IPS DF 4.7 (cell line): ENCODE measurements at regions not wholly inside any gene's neighbourhood (a gene's known extent, or its start where the extent isn't known, plus 50 kb on each side); places are given as distances from the start of the nearest gene placed in this dataset.
"Not testable (repeated sequence)": the region's sequence is repeated elsewhere in the genome, so short reads cannot be mapped to it uniquely, and the experiment has no call there.

Experiments used
- DNase-seq: peaks from one replicate; pipeline ENCODE4 v3.0.0-alpha.2; 2013; ENCODE audit warnings: low spot score; ENCODE audit errors: extremely low read depth

DNA sequence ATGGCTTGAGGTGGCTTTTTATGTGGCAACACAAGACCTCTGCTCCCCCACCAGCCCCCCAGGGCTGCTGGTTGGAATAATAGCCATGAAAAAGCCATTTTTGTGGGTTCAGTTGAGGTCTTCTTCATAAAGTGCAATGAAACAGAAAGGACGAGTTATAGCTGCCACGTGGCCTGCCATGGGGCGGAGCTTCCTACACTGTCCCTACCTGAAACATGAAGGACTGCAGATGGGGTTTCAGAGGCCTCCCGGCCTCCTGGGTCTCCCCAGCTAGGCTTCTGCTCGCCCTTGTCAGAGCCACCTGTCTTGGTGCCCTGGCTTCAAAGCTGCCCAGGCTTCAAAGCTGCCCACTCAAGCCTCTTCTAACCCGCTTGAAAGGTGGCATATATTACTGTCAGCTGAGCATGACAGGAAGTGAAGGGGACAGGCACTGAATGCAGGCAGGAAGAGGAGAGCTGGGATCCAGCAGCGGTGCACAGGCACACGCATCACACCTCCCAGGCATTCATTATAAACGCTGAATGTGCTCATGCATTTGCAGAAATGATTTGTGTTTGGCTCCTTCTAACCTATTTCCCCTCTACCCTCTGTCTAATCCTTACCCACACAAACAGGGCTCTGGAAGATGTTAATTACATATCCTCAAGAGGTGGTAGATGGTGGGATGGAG is 245.9 kb upstream of the PODXL start:
- no peak for DNase-seq

GRCh38 chr7:131800531-131800930 is 244.1 kb upstream of the PODXL start:
- no peak for DNase-seq

DNA sequence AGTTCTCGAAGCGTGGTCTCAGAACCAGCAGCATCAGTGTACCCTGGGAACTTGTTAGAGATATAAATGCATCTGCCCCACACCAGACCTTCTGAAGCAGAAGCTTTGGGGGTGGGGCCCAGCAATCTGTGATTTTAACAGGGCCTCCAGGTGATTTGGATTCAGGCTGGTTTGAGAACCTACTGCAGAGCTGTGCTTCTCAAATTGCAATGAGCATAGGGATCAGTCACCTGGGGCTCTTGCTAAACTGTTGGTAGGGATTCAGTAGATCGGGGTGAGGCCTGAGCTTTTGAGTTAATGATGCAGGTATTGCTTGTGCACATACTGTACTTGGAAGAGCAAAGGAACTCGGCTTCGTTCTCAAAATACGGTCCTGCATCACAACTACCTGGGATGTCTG is 243.6 kb upstream of the PODXL start:
- DNase-seq: no peak

DNA sequence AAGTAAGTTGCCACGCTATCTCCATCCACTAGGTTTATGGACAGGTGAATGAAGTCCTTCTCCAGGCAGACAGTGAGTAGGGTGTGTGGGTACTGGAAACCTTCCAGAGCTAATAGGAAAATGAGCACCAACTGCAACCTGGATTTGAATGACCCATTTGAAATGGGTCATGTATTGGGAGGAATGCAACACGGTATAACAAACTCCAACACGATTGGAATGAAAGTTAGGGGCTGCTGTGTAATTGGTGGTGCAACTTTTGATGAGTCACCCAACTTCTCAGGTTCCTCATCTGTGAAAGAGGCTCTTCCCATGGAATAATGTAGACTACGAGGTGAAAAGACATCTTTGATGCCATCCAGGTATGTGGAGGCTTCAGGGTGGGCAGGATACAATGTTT is 241.4 kb upstream of the PODXL start:
- DNase-seq: no peak

DNA sequence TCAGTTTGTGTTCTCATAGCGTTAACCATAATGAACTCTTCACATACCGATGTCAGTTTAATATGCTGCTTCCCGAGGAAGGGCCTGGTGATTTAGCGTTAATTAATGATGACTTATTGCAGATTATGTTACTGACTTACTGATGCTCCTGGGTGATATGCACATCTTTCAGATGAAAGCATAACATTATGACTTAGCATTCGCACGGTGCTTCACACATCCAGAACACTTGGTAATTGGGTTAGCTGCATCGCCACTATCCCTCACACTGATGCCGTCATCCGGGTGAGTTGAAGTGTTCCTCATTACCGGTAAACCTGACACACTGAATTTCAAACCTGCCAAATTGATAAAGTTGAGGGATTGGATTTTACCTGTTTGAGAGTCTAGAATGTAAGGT is 239.0 kb upstream of the PODXL start:
- no peak for DNase-seq

DNA sequence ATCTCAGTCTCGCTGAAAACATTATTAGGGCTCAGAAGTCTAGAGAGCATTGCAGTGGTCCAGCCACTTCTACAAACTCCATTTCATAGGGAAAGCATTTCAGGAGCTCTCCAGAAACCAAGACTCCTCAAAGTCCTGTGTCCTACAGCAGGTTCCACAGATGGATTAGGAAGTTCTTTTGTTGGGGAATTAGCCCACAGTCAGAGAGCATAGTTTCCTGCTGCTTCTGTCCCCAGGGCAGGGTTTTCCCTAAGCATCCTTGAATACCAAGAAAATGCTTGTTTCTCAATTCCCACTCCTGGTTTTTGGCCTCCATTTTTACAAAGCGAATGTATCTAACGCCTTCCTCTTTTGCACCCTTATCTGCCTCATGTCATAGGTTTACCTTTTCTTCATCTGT is 235.9 kb upstream of the PODXL start:
- no peak for DNase-seq

- DNase-seq: no peak
Measured at GRCh38 chr7:131787101-131787500, 230.7 kb upstream of the PODXL start.

DNA sequence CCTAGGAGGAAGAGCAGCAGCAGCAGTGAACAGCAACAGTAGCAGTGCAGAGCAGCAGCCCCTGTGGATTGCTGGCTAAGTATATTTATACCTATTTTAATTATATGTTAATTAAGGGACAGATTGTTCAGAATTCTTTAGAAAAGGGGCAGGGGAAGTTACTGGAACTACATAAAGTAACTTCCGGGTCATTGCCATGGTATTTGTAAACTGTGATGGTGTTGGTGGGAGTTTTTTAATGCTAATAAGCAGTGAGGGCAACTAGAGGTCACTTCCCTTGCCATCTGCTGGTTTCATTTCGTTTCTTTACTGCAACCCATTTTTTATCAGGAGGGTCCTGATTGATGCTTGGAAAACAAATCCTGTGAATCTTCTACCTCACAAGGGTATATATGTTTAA is 229.8 kb upstream of the PODXL start:
- no peak for DNase-seq

DNA sequence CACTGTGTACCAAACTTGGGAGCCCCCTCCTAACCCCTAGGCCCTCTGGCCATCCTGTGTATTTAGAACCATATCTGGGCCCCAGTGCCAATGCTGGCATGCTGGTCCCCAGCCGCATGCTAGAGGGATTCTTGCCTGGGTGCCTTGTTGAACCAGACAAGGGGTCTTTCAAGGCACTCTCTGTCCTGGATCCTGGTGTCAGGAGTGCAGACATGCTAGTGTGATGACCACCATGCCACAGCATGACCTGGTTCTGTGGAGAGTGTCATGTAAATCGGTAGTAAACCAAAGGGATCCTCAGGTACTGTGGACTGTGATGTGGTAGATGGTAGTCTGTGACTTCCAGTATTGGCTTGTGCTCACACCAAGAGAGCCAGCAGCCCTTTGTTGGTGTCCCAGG is 222.2 kb upstream of the PODXL start:
- DNase-seq: no peak

DNA sequence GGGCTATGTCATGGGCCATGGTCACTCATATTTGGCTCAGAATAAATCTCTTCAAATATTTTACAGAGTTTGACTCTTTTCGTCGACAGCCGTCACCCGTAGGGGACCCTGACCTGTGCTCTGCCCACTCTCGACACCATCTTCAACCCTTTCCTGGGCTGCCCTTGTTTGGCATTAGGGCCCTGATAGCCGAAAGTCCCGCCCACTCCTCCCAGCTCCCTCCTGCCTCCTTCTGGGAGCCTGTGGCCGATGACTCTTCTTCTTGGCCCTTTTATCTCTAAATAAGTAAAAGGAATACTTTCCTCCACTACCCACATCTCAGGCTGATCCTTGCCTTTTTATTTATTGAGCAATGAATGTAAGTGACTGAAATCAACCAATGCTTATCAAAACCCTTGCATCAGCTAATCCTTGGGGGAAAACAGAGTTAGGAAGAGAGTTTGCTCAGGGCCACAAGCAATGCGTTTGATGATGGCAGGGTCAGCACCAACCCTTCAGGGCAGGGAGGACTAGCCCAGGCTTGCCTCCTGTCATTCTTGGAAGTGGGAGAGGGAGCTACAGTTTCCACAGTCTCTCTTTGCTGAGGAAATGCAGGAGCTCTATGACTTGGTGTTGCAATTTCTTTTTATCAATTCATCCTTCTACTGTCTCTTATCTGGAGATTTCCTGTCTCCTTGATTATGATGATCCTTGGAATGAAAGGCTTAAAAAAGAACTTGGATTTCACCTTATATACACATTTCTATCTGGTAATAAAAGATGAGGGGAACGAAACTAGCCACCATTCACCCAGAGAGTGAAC is 218.2 kb upstream of the PODXL start:
- DNase-seq: no peak

DNA sequence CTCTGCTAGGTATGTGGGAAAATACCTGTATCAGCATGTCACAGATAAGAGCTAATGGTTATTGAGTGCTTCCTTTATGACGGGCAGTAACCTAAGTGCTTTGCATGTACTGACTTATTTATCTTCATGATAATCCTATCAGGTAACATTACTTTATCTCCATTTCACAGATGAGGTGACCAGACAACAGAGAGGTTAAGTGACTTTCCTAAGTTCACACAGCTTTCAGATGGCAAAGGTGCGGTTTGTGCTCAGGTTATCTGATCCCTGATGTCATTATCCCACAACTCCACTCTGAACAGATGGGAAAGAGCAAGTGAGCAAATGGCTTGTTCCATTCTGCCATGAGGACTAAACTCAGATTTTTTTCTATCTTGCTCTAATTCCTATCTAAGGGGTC is 217.0 kb upstream of the PODXL start:
- DNase-seq: no peak

- DNase-seq: no peak
Measured at GRCh38 chr7:131769241-131769640, 212.8 kb upstream of the PODXL start.

GRCh38 chr7:131767591-131767990 is 211.2 kb upstream of the PODXL start:
- DNase-seq: no peak

DNA sequence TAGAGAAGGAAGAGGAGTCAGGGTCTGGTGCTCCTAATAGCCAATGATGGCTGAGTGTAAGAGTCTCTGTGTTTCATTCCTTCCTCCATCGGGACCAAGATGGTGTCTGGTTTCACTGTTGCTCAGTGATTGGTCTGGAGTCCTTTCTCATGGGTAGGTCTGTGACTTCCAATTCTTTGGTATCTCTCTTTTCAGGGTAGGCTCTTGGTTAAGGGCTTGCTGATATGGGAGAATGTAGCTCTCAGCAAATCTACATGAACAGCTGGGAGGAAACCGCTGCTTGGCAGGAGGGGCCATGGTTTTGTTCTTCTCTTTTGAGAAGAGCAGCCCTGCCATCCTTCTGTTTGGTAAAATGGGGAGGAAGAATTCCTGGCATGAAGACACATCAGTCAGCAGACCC is 209.1 kb upstream of the PODXL start:
- no peak for DNase-seq

- no peak for DNase-seq
Measured at GRCh38 chr7:131764143-131764775, 207.8 kb upstream of the PODXL start.

GRCh38 chr7:131762753-131763152 is 206.3 kb upstream of the PODXL start:
- no peak for DNase-seq

DNA sequence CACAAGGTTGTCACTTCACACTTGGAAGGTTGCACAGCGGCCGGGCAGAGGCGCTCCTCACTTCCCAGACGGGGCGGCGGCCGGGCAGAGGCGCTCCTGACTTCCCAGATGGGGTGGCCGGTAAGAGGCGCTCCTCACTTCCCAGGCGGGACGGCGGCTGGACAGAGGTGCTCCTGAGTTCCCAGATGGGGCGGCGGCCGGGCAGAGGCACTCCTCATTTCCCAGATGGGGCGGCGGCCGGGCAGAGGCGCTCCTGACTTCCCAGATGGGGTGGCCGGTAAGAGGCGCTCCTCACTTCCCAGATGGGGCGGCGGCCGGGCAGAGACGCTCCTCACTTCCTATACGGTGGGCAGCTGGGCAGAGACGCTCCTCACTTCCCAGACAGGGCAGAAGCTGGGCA is 199.4 kb upstream of the PODXL start:
- DNase-seq: not testable (repeated sequence)

DNA sequence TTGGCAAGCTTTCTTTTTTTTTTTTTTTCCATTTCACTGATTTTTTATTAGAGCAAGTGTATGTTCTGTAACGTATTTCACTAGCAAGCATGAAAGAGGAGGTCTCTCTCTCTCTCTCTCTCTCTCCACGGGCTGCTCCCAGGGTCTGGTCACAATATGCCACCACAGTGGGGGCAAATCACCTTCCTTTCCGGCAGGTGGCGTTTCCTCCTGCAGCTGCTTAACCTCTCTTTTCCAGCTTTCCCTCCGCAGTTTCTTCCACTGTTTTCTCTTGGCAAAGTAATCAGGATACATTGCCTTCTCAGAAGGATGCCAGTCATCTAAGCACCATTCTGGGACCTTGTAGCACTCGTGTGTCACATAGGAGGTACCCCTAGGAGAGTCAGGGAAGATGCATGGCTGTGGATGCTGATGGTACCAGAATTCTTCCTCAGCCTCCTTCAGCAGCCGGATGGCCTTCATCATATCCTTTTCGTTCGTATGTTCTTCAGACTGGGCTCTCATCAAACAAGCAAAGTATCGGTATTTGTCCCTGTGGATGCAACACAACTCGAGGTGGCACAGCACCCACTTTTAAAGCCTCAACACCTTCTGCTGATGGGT is 197.3 kb upstream of the PODXL start:
- DNase-seq: no peak

- DNase-seq: peak; percentile 71
Measured at GRCh38 chr7:131747658-131748232, 191.3 kb upstream of the PODXL start.

- DNase-seq: no peak
Measured at GRCh38 chr7:131745390-131746248, 189.2 kb upstream of the PODXL start.

DNA sequence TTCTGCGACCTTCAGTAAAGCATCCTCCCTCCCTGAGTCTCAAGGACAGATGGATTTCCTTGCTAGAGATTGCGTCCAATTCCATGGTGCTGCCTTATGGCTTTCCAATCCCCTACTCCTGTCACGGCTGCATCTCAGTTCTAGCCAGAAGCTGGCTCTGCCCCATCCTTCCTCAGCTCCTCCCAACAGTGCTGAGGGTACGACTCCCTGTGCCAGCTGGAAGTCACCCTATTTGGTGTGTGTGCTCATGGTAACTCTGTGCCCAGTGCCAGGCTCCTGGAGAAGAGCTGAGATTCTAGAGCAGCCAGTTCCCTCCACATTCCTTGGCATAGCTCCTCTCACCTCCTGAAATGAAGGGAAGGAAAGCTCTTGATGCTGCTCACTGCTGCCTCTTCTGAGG is 185.0 kb upstream of the PODXL start:
- no peak for DNase-seq
